ENCODE measurements at regions not wholly inside any gene's neighbourhood (a gene's known extent, or its start where the extent isn't known, plus 50 kb on each side); places are given as distances from the start of the nearest gene placed in this dataset.

- Mint-ChIP-seq H3K9me3 (ENCODE audit: unreplicated experiment) (no peaks in the 10 kb centered on the region), H3K4me3 (ENCODE audit: unreplicated experiment) (no peak overlapping the region), H3K4me1 (ENCODE audit: low read depth, unreplicated experiment) (peaks cover 5% of the 10 kb centered on the region), H3K36me3 (ENCODE audit: low read depth, unreplicated experiment) (no peaks in the 10 kb centered on the region), H3K27me3 (ENCODE audit: low read depth, unreplicated experiment) (peaks cover 6% of the 10 kb centered on the region), H3K27ac (ENCODE audit: unreplicated experiment) (no peak overlapping the region)
- H3K9me3 ChIP-seq (ENCODE audit: insufficient read depth, low read depth, low read length): no peaks in the 10 kb centered on the region
- no peak overlapping the region for H3K4me3 ChIP-seq (ENCODE audit: insufficient read depth, low read depth, low read length)
- no peak overlapping the region for H3K4me2 ChIP-seq (ENCODE audit: low read length)
- H3K79me2 ChIP-seq (ENCODE audit: insufficient read depth, low read length): no peaks in the 10 kb centered on the region
- H3K36me3 ChIP-seq (ENCODE audit: insufficient read depth, low read length): no peaks in the 10 kb centered on the region
- H2AFZ ChIP-seq (ENCODE audit: low read depth, low read length): no peak overlapping the region
- TF ChIP-seq CTCF (IDR thresholded peaks at IDR 0.05; ENCODE audit: insufficient read depth, low read depth, low read length) (no peak), EZH2 (IDR thresholded peaks at IDR 0.05; ENCODE audit: insufficient read depth, low read length) (no peak)
- H3K4me1 ChIP-seq (ENCODE audit: insufficient read depth, low read length): peaks cover 23% of the 10 kb centered on the region
- no peak overlapping the region for H3K9ac ChIP-seq (ENCODE audit: low read length)
- no peak for DNase-seq (ENCODE audit: low read depth)
- H3K27me3 ChIP-seq (ENCODE audit: insufficient read depth, low read length): no peaks in the 10 kb centered on the region
- no peak overlapping the region for H3K27ac ChIP-seq (ENCODE audit: low read depth, low read length)
- no peaks in the 10 kb centered on the region for H4K20me1 ChIP-seq (ENCODE audit: insufficient read depth, low read length)
- no peak for FAIRE-seq
These were observed 75.5 kb downstream of the SLC4A3 start for GRCh38 chr2:219702796-219703545.

DNA sequence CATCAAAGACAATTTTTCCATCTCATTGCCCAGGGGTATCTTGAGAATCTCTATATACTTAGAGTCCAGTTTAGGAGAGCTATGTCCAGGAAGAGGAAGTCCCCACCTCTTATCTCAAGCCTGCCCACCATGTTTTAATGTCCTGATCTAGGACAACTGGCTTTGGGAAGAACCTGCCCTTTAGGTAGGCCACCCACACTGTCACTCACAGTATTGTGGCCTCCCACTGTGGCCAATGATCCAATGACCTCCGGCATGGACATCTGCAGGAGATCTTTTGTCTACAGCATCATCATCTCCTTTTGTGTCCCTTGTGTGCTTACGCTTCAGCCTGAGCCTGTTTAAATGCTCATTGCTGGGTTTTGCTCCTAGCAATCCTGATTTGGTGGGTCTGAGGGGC is 77.4 kb downstream of the SLC4A3 start:
- Histone ChIP-seq H3K9ac (ENCODE audit: low read length) (no peak overlapping the region), H3K27ac (ENCODE audit: low read depth, low read length) (no peak overlapping the region), H3K36me3 (ENCODE audit: insufficient read depth, low read length) (no peaks in the 10 kb centered on the region), H4K20me1 (ENCODE audit: insufficient read depth, low read length) (no peaks in the 10 kb centered on the region), H2AFZ (ENCODE audit: low read depth, low read length) (no peak overlapping the region), H3K4me1 (ENCODE audit: insufficient read depth, low read length) (peaks cover 9% of the 10 kb centered on the region), H3K27me3 (ENCODE audit: insufficient read depth, low read length) (no peaks in the 10 kb centered on the region), H3K79me2 (ENCODE audit: insufficient read depth, low read length) (no peaks in the 10 kb centered on the region), H3K9me3 (ENCODE audit: insufficient read depth, low read depth, low read length) (no peaks in the 10 kb centered on the region), H3K4me3 (ENCODE audit: insufficient read depth, low read depth, low read length) (no peak overlapping the region), H3K4me2 (ENCODE audit: low read length) (no peak overlapping the region)
- Mint-ChIP-seq H3K27me3 (ENCODE audit: low read depth, unreplicated experiment) (peaks cover 6% of the 10 kb centered on the region), H3K27ac (ENCODE audit: unreplicated experiment) (no peak overlapping the region), H3K36me3 (ENCODE audit: low read depth, unreplicated experiment) (no peaks in the 10 kb centered on the region), H3K4me1 (ENCODE audit: low read depth, unreplicated experiment) (peaks cover 5% of the 10 kb centered on the region), H3K4me3 (ENCODE audit: unreplicated experiment) (no peak overlapping the region), H3K9me3 (ENCODE audit: unreplicated experiment) (no peaks in the 10 kb centered on the region)
- no peak for DNase-seq (ENCODE audit: low read depth)
- no peak for FAIRE-seq
- TF ChIP-seq EZH2 (IDR thresholded peaks at IDR 0.05; ENCODE audit: insufficient read depth, low read length) (no peak), CTCF (IDR thresholded peaks at IDR 0.05; ENCODE audit: insufficient read depth, low read depth, low read length) (no peak)

DNA sequence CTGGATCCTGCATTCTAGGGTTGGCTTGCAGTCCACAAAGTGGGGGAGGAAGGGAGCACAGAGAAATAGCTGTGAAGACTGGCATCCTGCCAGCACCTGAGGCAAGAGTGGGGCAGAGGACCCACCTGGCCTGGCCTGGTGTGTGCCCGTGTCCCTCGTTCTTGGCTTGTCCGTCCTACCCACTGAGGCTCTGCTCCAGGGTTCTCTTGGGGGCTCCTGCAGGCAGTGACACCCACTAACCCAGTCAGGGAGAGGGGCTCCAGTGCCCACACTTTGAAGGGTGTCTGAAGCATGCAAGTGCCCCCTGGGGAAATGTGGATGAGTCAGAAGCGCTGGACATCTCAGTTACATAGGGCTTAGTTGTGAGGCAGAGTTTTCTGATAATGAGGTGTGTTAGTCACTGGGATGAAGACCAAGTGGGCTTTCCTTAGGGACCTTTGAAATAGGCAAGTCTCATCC is 79.4 kb downstream of the SLC4A3 start:
- H3K9me3 Mint-ChIP-seq (ENCODE audit: unreplicated experiment): no peaks in the 10 kb centered on the region
- Histone ChIP-seq H3K4me3 (ENCODE audit: insufficient read depth, low read depth, low read length) (no peak overlapping the region), H3K4me1 (ENCODE audit: insufficient read depth, low read length) (peaks cover 9% of the 10 kb centered on the region), H3K27me3 (ENCODE audit: insufficient read depth, low read length) (no peaks in the 10 kb centered on the region), H4K20me1 (ENCODE audit: insufficient read depth, low read length) (no peaks in the 10 kb centered on the region), H2AFZ (ENCODE audit: low read depth, low read length) (no peak overlapping the region), H3K36me3 (ENCODE audit: insufficient read depth, low read length) (no peaks in the 10 kb centered on the region), H3K4me2 (ENCODE audit: low read length) (no peak overlapping the region), H3K9ac (ENCODE audit: low read length) (no peak overlapping the region), H3K79me2 (ENCODE audit: insufficient read depth, low read length) (no peaks in the 10 kb centered on the region), H3K27ac (ENCODE audit: low read depth, low read length) (no peak overlapping the region), H3K9me3 (ENCODE audit: insufficient read depth, low read depth, low read length) (no peaks in the 10 kb centered on the region)
- H3K27ac Mint-ChIP-seq (ENCODE audit: unreplicated experiment): no peak overlapping the region
- TF ChIP-seq EZH2 (IDR thresholded peaks at IDR 0.05; ENCODE audit: insufficient read depth, low read length): no peak
- no peak for TF ChIP-seq CTCF (IDR thresholded peaks at IDR 0.05; ENCODE audit: insufficient read depth, low read depth, low read length)
- FAIRE-seq (no peak), DNase-seq (ENCODE audit: low read depth) (peak; percentile 68)
- H3K36me3 Mint-ChIP-seq (ENCODE audit: low read depth, unreplicated experiment): no peaks in the 10 kb centered on the region
- peaks cover 6% of the 10 kb centered on the region for H3K27me3 Mint-ChIP-seq (ENCODE audit: low read depth, unreplicated experiment)
- H3K4me1 Mint-ChIP-seq (ENCODE audit: low read depth, unreplicated experiment): peaks cover 5% of the 10 kb centered on the region
- no peak overlapping the region for H3K4me3 Mint-ChIP-seq (ENCODE audit: unreplicated experiment)
